Erythroblast (primary cell): ENCODE measurements at regions not wholly inside any gene's neighbourhood (a gene's known extent, or its start where the extent isn't known, plus 50 kb on each side); places are given as distances from the start of the nearest gene placed in this dataset.

Experiments
- GATA1 ChIP-seq: IDR thresholded peaks from 2 replicates; pipeline ENCODE4 v1.6.1; 2011; ENCODE audit warnings: low read depth, mild to moderate bottlenecking, control low read depth, low read length, moderate library complexity
- POLR2A ChIP-seq: IDR thresholded peaks from 2 replicates; pipeline ENCODE4 v1.6.1; 2011; ENCODE audit warnings: mild to moderate bottlenecking, low read length

DNA sequence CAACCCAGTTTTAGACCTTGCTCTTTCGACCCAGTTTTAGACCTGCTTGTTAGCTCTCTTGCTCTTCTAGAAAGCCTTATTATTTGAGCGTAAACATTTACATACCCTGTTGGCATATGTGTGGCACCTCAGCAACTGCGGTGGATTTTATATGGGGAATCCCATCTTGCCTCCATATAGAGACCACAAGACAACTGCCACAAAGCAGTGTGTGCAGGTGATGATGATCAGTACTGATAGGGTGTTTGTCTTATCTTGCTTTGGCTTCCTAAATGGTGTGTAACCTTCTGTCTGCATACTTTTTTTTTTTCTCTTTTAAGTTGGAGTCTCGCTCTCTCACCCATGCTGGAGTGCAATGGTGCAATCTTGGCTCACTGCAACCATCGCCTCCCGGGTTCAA, 1270.8 kb downstream of the MRPL39 start:
- TF ChIP-seq POLR2A (no peak), GATA1 (no peak)
